ENCODE measurements at regions not wholly inside any gene's neighbourhood (a gene's known extent, or its start where the extent isn't known, plus 50 kb on each side); places are given as distances from the start of the nearest gene placed in this dataset.

GRCh38 chr6:56005426-56005825 lies 130.0 kb upstream of the BMP5 start:
- no peak for DNase-seq (ENCODE audit: low read depth)

- no peak for DNase-seq (ENCODE audit: low read depth)
These were observed 129.0 kb upstream of the BMP5 start for GRCh38 chr6:56004426-56004825.

GRCh38 chr6:56003616-56004015 lies 128.2 kb upstream of the BMP5 start:
- DNase-seq (ENCODE audit: low read depth) = no peak

- DNase-seq (ENCODE audit: low read depth) = no peak
These were observed 126.9 kb upstream of the BMP5 start for GRCh38 chr6:56002336-56002735.

GRCh38 chr6:55998576-55998975 lies 123.2 kb upstream of the BMP5 start:
- DNase-seq (ENCODE audit: low read depth) = no peak

- no peak for DNase-seq (ENCODE audit: low read depth)
These were observed 122.0 kb upstream of the BMP5 start for GRCh38 chr6:55997223-55997874.

GRCh38 chr6:55994531-55994930 lies 119.1 kb upstream of the BMP5 start:
- DNase-seq (ENCODE audit: low read depth) = no peak

- DNase-seq (ENCODE audit: low read depth) = no peak
These were observed 118.0 kb upstream of the BMP5 start for GRCh38 chr6:55993418-55993817.

- no peak for DNase-seq (ENCODE audit: low read depth)
These were observed 117.2 kb upstream of the BMP5 start for GRCh38 chr6:55992546-55992945.

GRCh38 chr6:55985309-55985708 lies 109.9 kb upstream of the BMP5 start:
- DNase-seq (ENCODE audit: low read depth) = no peak

- DNase-seq (ENCODE audit: low read depth) = no peak
These were observed 108.5 kb upstream of the BMP5 start for GRCh38 chr6:55983861-55984260.

- DNase-seq (ENCODE audit: low read depth) = no peak
These were observed 106.3 kb upstream of the BMP5 start for GRCh38 chr6:55981660-55982059.

- peak; percentile 37 for DNase-seq (ENCODE audit: low read depth)
These were observed 105.3 kb upstream of the BMP5 start for GRCh38 chr6:55980627-55981211.

GRCh38 chr6:55979526-55979925 lies 104.1 kb upstream of the BMP5 start:
- DNase-seq (ENCODE audit: low read depth) = no peak

GRCh38 chr6:55977959-55978665 lies 102.7 kb upstream of the BMP5 start:
- no peak for DNase-seq (ENCODE audit: low read depth)

GRCh38 chr6:55974688-55975087 lies 99.3 kb upstream of the BMP5 start:
- DNase-seq (ENCODE audit: low read depth) = no peak

GRCh38 chr6:55972091-55972490 lies 96.7 kb upstream of the BMP5 start:
- no peak for DNase-seq (ENCODE audit: low read depth)

- DNase-seq (ENCODE audit: low read depth) = no peak
These were observed 94.1 kb upstream of the BMP5 start for GRCh38 chr6:55969526-55969925.

GRCh38 chr6:55968926-55969325 lies 93.5 kb upstream of the BMP5 start:
- DNase-seq (ENCODE audit: low read depth) = no peak

GRCh38 chr6:55964136-55964535 lies 88.7 kb upstream of the BMP5 start:
- no peak for DNase-seq (ENCODE audit: low read depth)

GRCh38 chr6:55963301-55963700 lies 87.9 kb upstream of the BMP5 start:
- DNase-seq (ENCODE audit: low read depth) = no peak

- no peak for DNase-seq (ENCODE audit: low read depth)
These were observed 85.0 kb upstream of the BMP5 start for GRCh38 chr6:55960344-55960743.

GRCh38 chr6:55958790-55959189 lies 83.4 kb upstream of the BMP5 start:
- no peak for DNase-seq (ENCODE audit: low read depth)
